Neural progenitor cell (in vitro differentiated cells): ENCODE measurements at regions not wholly inside any gene's neighbourhood (a gene's known extent, or its start where the extent isn't known, plus 50 kb on each side); places are given as distances from the start of the nearest gene placed in this dataset.
A peak's percentile ranks its signal among the peaks of the same experiment; 100 is the strongest.

Experiments
- DNase-seq: peaks from one replicate; pipeline ENCODE4 v3.0.0-alpha.2; 2016; ENCODE audit warnings: low spot score
- H2AFZ ChIP-seq: fragments of 200-600 bp; sonication (generic); replicated peaks from 2 replicates; pipeline ENCODE4 v1.6.1; 2016; ENCODE audit warnings: antibody characterized with exemption
- H3F3A ChIP-seq: fragments of 200-600 bp; sonication (generic); 2 replicates; pipeline ENCODE4 v1.6.1; 2016; ENCODE audit warnings: antibody characterized with exemption, low read depth
- H3K27ac ChIP-seq: fragments of 200-600 bp; sonication (generic); 2 replicates; pipeline ENCODE4 v1.5.1; 2016; ENCODE audit warnings: mild to moderate bottlenecking
- H3K27me3 ChIP-seq: fragments of 200-600 bp; sonication (generic); 2 replicates; pipeline ENCODE4 v1.6.1; 2016; ENCODE audit warnings: mild to moderate bottlenecking, moderate library complexity
- H3K36me3 ChIP-seq: fragments of 200-600 bp; sonication (generic); 2 replicates; pipeline ENCODE4 v1.5.1; 2016
- H3K4me1 ChIP-seq: fragments of 200-600 bp; sonication (generic); 2 replicates; pipeline ENCODE4 v1.6.1; 2016; ENCODE audit warnings: mixed run types
- H3K4me2 ChIP-seq: fragments of 200-600 bp; sonication (generic); 2 replicates; pipeline ENCODE4 v1.6.1; 2016
- H3K4me3 ChIP-seq: fragments of 200-600 bp; sonication (generic); 2 replicates; pipeline ENCODE4 v1.5.1; 2016
- H3K79me2 ChIP-seq: fragments of 200-600 bp; sonication (generic); 2 replicates; pipeline ENCODE4 v1.6.1; 2016; ENCODE audit warnings: low read depth
- H3K9ac ChIP-seq: fragments of 200-600 bp; sonication (generic); 2 replicates; pipeline ENCODE4 v1.6.1; 2016
- H3K9me3 ChIP-seq: fragments of 200-600 bp; sonication (generic); 2 replicates; pipeline ENCODE4 v1.5.1; 2016; ENCODE audit warnings: low read depth
- H4K20me1 ChIP-seq: fragments of 200-600 bp; sonication (generic); 2 replicates; pipeline ENCODE4 v1.6.1; 2016; ENCODE audit warnings: low read depth
- H3K27ac Mint-ChIP-seq: 3 replicates; pipeline ENCODE4 v1.8.0; 2021; ENCODE audit warnings: mixed read lengths
- H3K27me3 Mint-ChIP-seq: 2 replicates; pipeline ENCODE4 v1.8.0; 2022; ENCODE audit warnings: low read depth, mild to moderate bottlenecking, inconsistent platforms, moderate library complexity, mixed read lengths; ENCODE audit not compliant: insufficient read depth
- H3K36me3 Mint-ChIP-seq: 3 replicates; pipeline ENCODE4 v1.8.0; 2021; ENCODE audit warnings: mixed read lengths
- H3K4me1 Mint-ChIP-seq: 3 replicates; pipeline ENCODE4 v1.8.0; 2021; ENCODE audit warnings: mixed read lengths
- H3K4me3 Mint-ChIP-seq: 3 replicates; pipeline ENCODE4 v1.8.0; 2021; ENCODE audit warnings: mild to moderate bottlenecking, moderate library complexity, mixed read lengths
- H3K9me3 Mint-ChIP-seq: 3 replicates; pipeline ENCODE4 v1.8.0; 2020; ENCODE audit warnings: mixed read lengths
- EZH2 ChIP-seq: fragments of 200-600 bp; sonication (generic); IDR thresholded peaks from 2 replicates; pipeline ENCODE4 v1.6.1; 2017; ENCODE audit warnings: antibody characterized with exemption, mild to moderate bottlenecking, moderate library complexity
- EZH2phosphoT487 ChIP-seq: fragments of 200-600 bp; sonication (generic); IDR thresholded peaks from 2 replicates; pipeline ENCODE4 v1.6.1; 2017; ENCODE audit warnings: antibody characterized with exemption
- TF ChIP-seq, protein P1 (sequence below): fragments of 200-600 bp; sonication (generic); IDR thresholded peaks from 2 replicates; pipeline ENCODE4 v1.5.1; 2017; ENCODE audit warnings: antibody characterized with exemption, mild to moderate bottlenecking

DNA sequence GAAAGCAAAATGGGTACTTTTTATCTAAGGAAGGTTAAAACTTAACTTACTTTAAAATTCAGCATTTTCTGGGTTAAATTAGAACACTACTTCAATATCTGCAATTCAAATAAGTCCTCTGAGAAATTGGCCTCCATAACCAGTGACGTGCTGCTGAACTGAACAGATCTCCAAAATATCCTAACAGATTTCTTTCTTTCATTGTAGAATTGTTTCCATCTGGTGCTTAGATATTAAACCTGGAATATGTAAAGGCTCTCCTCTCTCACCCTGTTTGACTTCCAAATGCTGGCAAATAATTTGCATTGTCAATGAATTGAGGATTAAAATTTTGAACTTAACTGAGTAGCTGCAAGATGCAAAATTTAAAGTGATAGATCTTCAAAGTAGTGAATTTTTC lies 316.9 kb upstream of the CXADR start:
- Histone ChIP-seq H3K27me3 (no peaks in the 10 kb centered on the region), H3F3A (no peaks in the 10 kb centered on the region), H4K20me1 (no peaks in the 10 kb centered on the region), H3K4me3 (no peak overlapping the region), H3K9ac (no peak overlapping the region), H3K79me2 (no peaks in the 10 kb centered on the region), H3K9me3 (no peaks in the 10 kb centered on the region), H3K4me2 (no peak overlapping the region), H2AFZ (peak overlapping the region; percentile 15), H3K27ac (no peak overlapping the region), H3K4me1 (no peaks in the 10 kb centered on the region), H3K36me3 (no peaks in the 10 kb centered on the region)
- peaks cover 2% of the 10 kb centered on the region for H3K27me3 Mint-ChIP-seq
- no peak for TF ChIP-seq EZH2phosphoT487
- no peak for TF ChIP-seq EZH2
- TF ChIP-seq, protein P1, sequence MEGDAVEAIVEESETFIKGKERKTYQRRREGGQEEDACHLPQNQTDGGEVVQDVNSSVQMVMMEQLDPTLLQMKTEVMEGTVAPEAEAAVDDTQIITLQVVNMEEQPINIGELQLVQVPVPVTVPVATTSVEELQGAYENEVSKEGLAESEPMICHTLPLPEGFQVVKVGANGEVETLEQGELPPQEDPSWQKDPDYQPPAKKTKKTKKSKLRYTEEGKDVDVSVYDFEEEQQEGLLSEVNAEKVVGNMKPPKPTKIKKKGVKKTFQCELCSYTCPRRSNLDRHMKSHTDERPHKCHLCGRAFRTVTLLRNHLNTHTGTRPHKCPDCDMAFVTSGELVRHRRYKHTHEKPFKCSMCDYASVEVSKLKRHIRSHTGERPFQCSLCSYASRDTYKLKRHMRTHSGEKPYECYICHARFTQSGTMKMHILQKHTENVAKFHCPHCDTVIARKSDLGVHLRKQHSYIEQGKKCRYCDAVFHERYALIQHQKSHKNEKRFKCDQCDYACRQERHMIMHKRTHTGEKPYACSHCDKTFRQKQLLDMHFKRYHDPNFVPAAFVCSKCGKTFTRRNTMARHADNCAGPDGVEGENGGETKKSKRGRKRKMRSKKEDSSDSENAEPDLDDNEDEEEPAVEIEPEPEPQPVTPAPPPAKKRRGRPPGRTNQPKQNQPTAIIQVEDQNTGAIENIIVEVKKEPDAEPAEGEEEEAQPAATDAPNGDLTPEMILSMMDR: no peak
- H3K4me1 Mint-ChIP-seq: no peaks in the 10 kb centered on the region
- H3K27ac Mint-ChIP-seq: no peak overlapping the region
- DNase-seq: no peak
- no peaks in the 10 kb centered on the region for H3K36me3 Mint-ChIP-seq
- no peak overlapping the region for H3K4me3 Mint-ChIP-seq
- H3K9me3 Mint-ChIP-seq: peaks cover 5% of the 10 kb centered on the region

DNA sequence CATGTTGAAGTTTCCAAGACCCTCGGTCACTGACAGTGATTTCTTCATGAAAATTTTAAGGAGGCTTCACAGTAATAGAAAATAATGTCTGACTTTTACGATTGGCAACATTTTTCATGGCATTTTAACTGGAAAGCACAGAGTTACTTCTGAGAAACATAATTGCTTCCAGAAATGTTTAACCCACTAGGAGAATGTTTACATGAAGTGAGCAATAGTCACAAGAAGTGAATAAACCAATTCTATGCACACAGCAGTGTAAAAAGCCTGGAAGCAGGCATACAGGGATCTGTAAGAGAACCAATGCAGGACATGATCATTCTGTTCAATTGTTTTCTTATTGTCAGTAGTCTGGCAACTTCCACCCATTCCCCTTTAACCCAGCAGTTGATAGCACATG lies 316.2 kb upstream of the CXADR start:
- no peaks in the 10 kb centered on the region for H3K4me1 Mint-ChIP-seq
- H3K36me3 ChIP-seq: no peaks in the 10 kb centered on the region
- DNase-seq: no peak
- H3K9ac ChIP-seq: no peak overlapping the region
- no peaks in the 10 kb centered on the region for H3K27me3 Mint-ChIP-seq
- TF ChIP-seq EZH2phosphoT487 (no peak), EZH2 (no peak)
- TF ChIP-seq, protein P1: no peak
- H2AFZ ChIP-seq: no peak overlapping the region
- H3K79me2 ChIP-seq: no peaks in the 10 kb centered on the region
- no peaks in the 10 kb centered on the region for H3K36me3 Mint-ChIP-seq
- no peaks in the 10 kb centered on the region for H3K27me3 ChIP-seq
- H3K9me3 Mint-ChIP-seq: peaks cover 5% of the 10 kb centered on the region
- H4K20me1 ChIP-seq: no peaks in the 10 kb centered on the region
- H3F3A ChIP-seq: no peaks in the 10 kb centered on the region
- H3K4me1 ChIP-seq: no peaks in the 10 kb centered on the region
- H3K4me3 Mint-ChIP-seq: no peak overlapping the region
- H3K9me3 ChIP-seq: no peaks in the 10 kb centered on the region
- no peak overlapping the region for H3K27ac ChIP-seq
- H3K4me2 ChIP-seq: no peak overlapping the region
- no peak overlapping the region for H3K27ac Mint-ChIP-seq
- no peak overlapping the region for H3K4me3 ChIP-seq

DNA sequence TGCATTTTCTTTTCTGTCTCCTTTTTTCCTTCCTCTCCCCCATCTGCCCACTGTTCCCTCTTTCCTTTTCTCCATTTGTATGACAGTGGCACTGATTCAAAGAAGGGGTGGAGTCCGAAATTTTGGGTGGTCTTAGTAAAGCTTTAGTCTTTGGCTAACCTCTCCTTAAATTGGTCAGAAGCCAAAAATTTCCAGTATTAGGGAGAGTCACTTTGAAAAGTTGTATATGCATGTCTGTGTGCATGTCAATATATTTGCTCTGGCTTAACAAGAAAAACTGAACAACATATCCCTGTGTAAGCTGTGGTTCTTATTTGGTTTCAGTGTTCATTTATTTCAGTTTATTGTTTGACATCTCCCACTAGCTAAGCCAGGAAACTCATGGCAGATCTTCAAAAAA lies 314.8 kb upstream of the CXADR start:
- TF ChIP-seq, protein P1: no peak
- TF ChIP-seq EZH2 (no peak), EZH2phosphoT487 (no peak)
- no peak overlapping the region for H3K4me3 ChIP-seq
- no peak overlapping the region for H2AFZ ChIP-seq
- no peaks in the 10 kb centered on the region for H3K36me3 Mint-ChIP-seq
- peaks cover 4% of the 10 kb centered on the region for H3K9me3 Mint-ChIP-seq
- H3K4me3 Mint-ChIP-seq: no peak overlapping the region
- H4K20me1 ChIP-seq: no peaks in the 10 kb centered on the region
- no peak overlapping the region for H3K27ac ChIP-seq
- H3K27me3 Mint-ChIP-seq: no peaks in the 10 kb centered on the region
- no peak overlapping the region for H3K4me2 ChIP-seq
- no peaks in the 10 kb centered on the region for H3K36me3 ChIP-seq
- no peak overlapping the region for H3K27ac Mint-ChIP-seq
- no peaks in the 10 kb centered on the region for H3K4me1 Mint-ChIP-seq
- DNase-seq: no peak
- H3K27me3 ChIP-seq: no peaks in the 10 kb centered on the region
- H3K9ac ChIP-seq: no peak overlapping the region
- H3F3A ChIP-seq: no peaks in the 10 kb centered on the region
- H3K79me2 ChIP-seq: no peaks in the 10 kb centered on the region
- no peaks in the 10 kb centered on the region for H3K4me1 ChIP-seq
- H3K9me3 ChIP-seq: no peaks in the 10 kb centered on the region

DNA sequence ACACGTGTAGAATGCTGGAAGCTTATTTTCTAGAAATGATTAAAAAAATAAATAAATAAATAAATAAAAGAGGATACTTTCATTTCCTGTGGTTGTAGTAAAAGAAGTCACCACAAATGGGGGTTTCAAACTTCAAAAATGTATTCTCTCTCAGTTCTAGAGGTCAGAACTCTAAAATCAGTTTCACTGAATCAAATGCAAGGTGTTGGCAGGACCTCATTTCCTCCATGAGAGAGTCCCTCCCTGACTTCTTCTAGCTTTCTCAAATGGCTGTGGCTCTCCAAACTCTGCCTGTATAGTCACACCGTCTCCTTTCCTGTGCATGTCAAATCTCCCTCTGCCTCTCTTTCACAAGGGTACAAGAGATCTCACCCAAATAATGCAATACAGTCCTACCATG lies 312.6 kb upstream of the CXADR start:
- no peaks in the 10 kb centered on the region for H3K36me3 ChIP-seq
- DNase-seq: no peak
- H3K4me3 ChIP-seq: no peak overlapping the region
- no peaks in the 10 kb centered on the region for H3F3A ChIP-seq
- no peaks in the 10 kb centered on the region for H3K4me1 ChIP-seq
- H3K27ac ChIP-seq: no peak overlapping the region
- H4K20me1 ChIP-seq: no peaks in the 10 kb centered on the region
- no peak overlapping the region for H3K9ac ChIP-seq
- H3K27me3 Mint-ChIP-seq: no peaks in the 10 kb centered on the region
- TF ChIP-seq EZH2: no peak
- TF ChIP-seq EZH2phosphoT487: no peak
- TF ChIP-seq, protein P1: no peak
- no peaks in the 10 kb centered on the region for H3K9me3 ChIP-seq
- no peak overlapping the region for H3K27ac Mint-ChIP-seq
- H3K9me3 Mint-ChIP-seq: no peaks in the 10 kb centered on the region
- no peaks in the 10 kb centered on the region for H3K4me1 Mint-ChIP-seq
- no peaks in the 10 kb centered on the region for H3K36me3 Mint-ChIP-seq
- H3K79me2 ChIP-seq: no peaks in the 10 kb centered on the region
- H3K4me2 ChIP-seq: no peak overlapping the region
- H3K27me3 ChIP-seq: no peaks in the 10 kb centered on the region
- no peak overlapping the region for H2AFZ ChIP-seq
- no peak overlapping the region for H3K4me3 Mint-ChIP-seq
